NCI-H2196 (cell line): ENCODE measurements at regions not wholly inside any gene's neighbourhood (a gene's known extent, or its start where the extent isn't known, plus 50 kb on each side); places are given as distances from the start of the nearest gene placed in this dataset.

ENCODE experiments used
- DNase-seq: peaks from one replicate; lab custom pipeline; 2025; ENCODE audit not compliant: unreplicated experiment; lab: John Stamatoyannopoulos, UW

- no peak for DNase-seq
These were observed 476.5 kb upstream of the TRIB2 start for GRCh38 chr2:12240206-12240605.

- DNase-seq, result no peak
These were observed 473.4 kb upstream of the TRIB2 start for GRCh38 chr2:12243381-12243780.

GRCh38 chr2:12244070-12244469 lies 472.7 kb upstream of the TRIB2 start:
- no peak for DNase-seq

- DNase-seq, result no peak
These were observed 465.6 kb upstream of the TRIB2 start for GRCh38 chr2:12251121-12251520.

GRCh38 chr2:12251749-12252148 lies 465.0 kb upstream of the TRIB2 start:
- DNase-seq, result no peak

- no peak for DNase-seq
These were observed 463.5 kb upstream of the TRIB2 start for GRCh38 chr2:12253167-12253778.

- no peak for DNase-seq
These were observed 462.4 kb upstream of the TRIB2 start for GRCh38 chr2:12254280-12254860.

- DNase-seq, result no peak
These were observed 460.5 kb upstream of the TRIB2 start for GRCh38 chr2:12256206-12256605.

GRCh38 chr2:12257476-12257875 lies 459.3 kb upstream of the TRIB2 start:
- no peak for DNase-seq

GRCh38 chr2:12259493-12259892 lies 457.2 kb upstream of the TRIB2 start:
- DNase-seq, result no peak

- no peak for DNase-seq
These were observed 454.6 kb upstream of the TRIB2 start for GRCh38 chr2:12261986-12262680.

GRCh38 chr2:12262681-12263436 lies 453.9 kb upstream of the TRIB2 start:
- peak; percentile 14 for DNase-seq

- DNase-seq, result no peak
These were observed 453.0 kb upstream of the TRIB2 start for GRCh38 chr2:12263730-12264129.

- no peak for DNase-seq
These were observed 452.6 kb upstream of the TRIB2 start for GRCh38 chr2:12264146-12264545.

GRCh38 chr2:12265646-12266045 lies 451.1 kb upstream of the TRIB2 start:
- no peak for DNase-seq

- DNase-seq, result no peak
These were observed 449.7 kb upstream of the TRIB2 start for GRCh38 chr2:12267042-12267441.

- no peak for DNase-seq
These were observed 447.4 kb upstream of the TRIB2 start for GRCh38 chr2:12269041-12269972.

- DNase-seq, result no peak
These were observed 445.7 kb upstream of the TRIB2 start for GRCh38 chr2:12270876-12271588.

- no peak for DNase-seq
These were observed 445.1 kb upstream of the TRIB2 start for GRCh38 chr2:12271589-12271984.

- DNase-seq, result no peak
These were observed 443.6 kb upstream of the TRIB2 start for GRCh38 chr2:12273111-12273510.
